Transverse colon (tissue), 4 donors: ENCODE measurements at regions not wholly inside any gene's neighbourhood (a gene's known extent, or its start where the extent isn't known, plus 50 kb on each side); places are given as distances from the start of the nearest gene placed in this dataset.

Experiments
- CTCF ChIP-seq, 5 experiments: fragments of 200-600 bp in 3 of 5; fragments of 450-650 bp in 2 of 5; sonication (generic) in 3 of 5; IDR thresholded peaks; 1 replicate in 2 of 5; 2 replicates in 3 of 5; pipeline ENCODE4 v1.5.1; 2016 to 2017; ENCODE audit warnings: antibody characterized with exemption in 5 of 5, inconsistent platforms in 3 of 5, mild to moderate bottlenecking in 2 of 5, moderate library complexity in 1 of 5
- POLR2AphosphoS5 ChIP-seq, 3 donors: sonication (generic); formaldehyde crosslinking; IDR thresholded peaks; one replicate each; pipeline ENCODE4 v1.6.1; 2016; ENCODE audit warnings: antibody characterized with exemption in 3 of 3

GRCh38 chr1:113223040-113223439 is 150.0 kb downstream of the LRIG2 start:
- TF ChIP-seq POLR2AphosphoS5 (IDR thresholded peaks at IDR 0.05) (no peak), CTCF (IDR thresholded peaks at IDR 0.05) (no peak)
